ENCODE measurements at regions not wholly inside any gene's neighbourhood (a gene's known extent, or its start where the extent isn't known, plus 50 kb on each side); places are given as distances from the start of the nearest gene placed in this dataset.

DNA sequence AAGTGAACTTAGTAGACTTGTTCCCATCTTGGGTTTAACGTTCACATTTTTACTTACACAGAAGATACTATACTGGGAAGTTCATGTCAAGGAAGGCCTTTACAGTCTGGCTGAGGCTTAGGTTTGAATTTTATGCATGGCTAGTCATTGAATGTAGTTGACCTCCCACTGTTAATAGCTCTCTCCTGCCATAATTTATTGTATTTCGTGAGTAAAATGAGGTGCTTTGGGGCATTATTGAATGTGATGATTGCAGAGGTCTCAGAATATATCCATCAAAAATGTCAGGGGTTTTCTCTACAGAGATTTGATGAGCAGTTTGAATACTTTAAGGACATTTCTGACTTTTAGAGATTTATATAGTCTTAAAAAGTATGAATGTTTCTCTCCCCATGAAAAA lies 356.6 kb upstream of the GRM7 start:
- no peak for DNase-seq (ENCODE audit: low read depth, low spot score)

DNA sequence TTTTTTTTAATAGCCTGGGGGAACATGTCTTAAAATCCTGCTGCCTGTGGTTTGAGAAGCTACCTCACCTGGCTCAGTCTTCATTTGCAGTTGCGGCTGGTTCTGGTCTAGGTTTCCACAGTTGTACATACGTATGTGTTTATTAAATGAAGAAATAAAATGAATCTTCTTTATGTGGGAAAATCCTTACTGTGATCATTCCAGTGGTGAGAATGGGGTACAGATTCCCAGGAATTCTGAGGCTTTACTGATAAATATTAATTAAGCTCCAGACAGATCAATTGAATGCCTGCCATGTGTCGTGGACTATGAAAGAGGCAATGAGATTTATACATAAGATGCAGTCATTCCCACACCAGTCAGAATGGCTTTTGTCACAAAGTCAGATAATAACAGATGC lies 356.1 kb upstream of the GRM7 start:
- DNase-seq (ENCODE audit: low read depth, low spot score) = no peak

DNA sequence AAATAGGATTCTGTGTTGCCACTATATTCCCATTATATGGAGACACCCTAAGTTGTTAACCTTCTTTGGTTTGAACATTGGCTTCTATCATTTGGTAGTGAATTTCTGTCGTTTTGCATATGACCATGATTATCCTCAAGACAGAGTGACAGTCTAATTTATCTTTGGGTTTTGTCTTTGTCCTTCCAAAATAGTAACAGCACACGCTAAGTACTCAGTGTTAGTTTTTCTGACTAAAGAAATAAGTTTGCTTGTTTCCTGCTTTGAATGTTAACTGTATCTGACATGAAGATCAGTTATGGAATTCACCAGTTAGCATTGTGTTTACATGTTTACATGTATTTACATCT lies 352.5 kb upstream of the GRM7 start:
- no peak for DNase-seq (ENCODE audit: low read depth, low spot score)

DNA sequence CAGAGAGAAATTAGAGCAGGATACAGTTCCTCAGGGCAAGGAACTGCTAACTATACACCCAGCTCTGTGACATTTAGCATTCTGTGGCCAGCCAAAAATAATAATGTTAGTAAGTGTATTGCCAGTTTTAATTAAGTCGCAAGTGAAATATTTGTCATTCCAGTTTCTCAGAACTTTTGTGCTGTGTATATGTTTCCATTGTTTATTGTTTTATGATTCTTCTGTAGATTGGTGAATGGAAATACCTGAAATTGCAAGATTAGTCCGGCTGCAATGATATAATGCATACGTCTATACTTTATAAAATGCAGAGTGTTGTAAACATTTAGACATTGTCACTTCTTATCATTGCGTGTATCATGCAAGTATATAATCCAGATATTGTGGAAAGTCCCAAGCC lies 351.3 kb upstream of the GRM7 start:
- no peak for DNase-seq (ENCODE audit: low read depth, low spot score)

DNA sequence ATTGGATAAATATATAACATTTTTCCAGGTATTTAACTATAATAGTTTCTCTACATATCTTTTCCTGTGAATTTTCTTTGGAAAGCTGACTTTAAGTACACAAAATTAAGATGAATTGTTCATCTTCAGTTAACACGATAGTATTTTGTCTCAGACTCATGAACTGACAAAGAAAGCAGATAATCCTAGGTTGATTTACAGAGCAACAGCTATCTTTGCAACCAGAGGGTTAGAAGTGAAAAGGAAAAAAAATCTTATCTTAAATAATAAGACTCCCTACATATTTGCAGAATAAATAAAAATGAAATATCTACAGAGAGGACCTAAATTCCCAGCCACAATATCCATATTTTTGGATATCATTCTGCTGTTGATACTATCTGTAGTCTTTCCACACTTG lies 350.2 kb upstream of the GRM7 start:
- DNase-seq (ENCODE audit: low read depth, low spot score) = no peak

DNA sequence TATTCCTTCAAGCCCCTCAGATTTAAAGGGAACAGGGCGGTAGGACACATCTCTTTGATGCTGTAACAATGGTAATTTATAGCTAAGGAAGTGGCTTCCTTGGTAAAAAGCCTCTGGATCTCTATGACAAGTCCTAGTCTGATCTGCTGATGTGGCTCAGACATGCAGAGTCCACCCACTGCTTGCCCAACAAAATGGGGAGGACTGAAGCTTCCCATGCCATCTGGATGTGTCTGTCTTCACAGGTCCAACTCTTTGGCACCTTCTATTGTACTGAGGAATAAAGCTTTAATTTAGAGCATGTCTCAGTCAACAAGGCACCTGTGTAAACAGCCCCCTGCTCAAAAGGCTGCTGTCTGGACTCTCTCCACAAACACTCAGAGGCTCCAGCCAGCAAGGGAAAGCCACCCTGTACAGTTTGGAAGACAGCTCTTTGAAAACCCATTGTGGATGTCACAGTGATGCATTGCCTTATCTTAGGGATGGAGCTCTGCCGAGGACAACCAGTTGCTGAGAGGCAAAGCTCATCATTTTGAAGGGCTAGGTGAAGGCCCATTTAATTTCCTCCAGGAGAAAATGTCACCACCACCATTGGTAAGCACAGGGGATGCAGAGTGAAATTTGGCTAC lies 348.6 kb upstream of the GRM7 start:
- DNase-seq (ENCODE audit: low read depth, low spot score) = no peak

DNA sequence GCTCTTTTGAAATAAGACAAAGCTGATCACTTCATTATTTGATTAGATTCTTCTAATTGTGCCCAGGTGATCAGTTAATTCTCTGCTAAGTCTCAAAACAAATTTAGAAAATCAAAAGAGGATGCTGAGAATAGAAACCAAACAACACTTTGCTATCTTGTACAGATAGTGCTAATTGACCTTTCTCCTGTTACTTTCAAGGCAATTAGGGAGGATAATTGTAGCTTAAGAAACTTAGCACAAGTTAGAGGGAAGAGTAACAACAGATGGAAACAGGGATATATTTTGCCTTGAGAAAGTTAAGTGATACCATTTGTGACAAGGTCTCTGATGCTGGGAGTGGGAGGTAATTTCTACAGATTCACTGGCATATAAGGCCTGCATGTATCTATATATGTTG lies 344.8 kb upstream of the GRM7 start:
- no peak for DNase-seq (ENCODE audit: low read depth, low spot score)

DNA sequence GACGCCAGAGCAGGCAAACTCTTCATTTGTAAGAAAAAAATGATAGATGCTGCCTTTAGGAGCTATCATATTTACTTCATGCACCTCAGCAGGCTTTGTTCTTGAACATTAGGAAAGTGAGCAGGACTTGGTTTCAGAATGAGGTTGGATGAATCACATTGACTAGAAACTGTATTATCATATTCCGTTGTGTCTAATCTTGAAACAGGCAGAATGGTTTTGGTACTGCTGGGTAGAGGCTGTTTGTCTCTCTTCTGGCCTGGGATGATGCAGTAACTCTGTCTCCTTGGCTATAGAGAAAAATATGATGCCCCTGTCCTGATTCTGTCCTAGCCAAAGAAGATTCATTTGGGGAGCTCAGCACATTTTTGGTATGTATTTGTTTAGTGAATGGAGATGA lies 344.2 kb upstream of the GRM7 start:
- no peak for DNase-seq (ENCODE audit: low read depth, low spot score)

DNA sequence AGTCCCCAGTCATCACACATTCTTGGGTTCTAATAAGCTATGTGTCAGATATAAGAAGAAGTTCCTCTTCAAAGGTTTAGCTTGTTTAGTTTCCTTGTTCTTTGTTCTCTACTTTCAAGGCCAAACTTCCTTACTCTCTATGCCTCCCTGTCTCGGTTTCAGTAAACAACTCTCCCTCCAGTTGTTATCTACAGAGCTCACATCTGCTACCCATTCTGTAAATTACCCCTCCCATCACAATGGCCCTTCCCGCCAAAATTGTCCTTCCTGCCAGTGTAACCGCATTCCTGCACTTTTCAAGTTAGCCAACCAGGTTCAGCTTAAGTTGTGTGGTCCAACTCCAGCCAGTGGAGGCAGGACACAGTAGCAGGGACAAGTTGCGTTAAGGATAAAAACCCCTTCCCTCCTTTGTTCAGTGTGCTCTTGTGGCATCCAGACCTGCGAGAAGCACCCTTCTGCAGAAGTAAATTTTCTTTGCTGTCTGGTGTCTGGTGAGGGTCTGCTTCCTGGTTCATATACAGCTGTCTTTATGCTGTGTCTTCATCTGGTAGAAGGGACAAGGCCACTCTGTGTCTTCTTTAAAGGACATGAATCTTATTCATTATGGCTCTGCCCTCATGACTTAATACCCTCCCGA lies 342.1 kb upstream of the GRM7 start:
- peak; percentile 53 for DNase-seq (ENCODE audit: low read depth, low spot score)

DNA sequence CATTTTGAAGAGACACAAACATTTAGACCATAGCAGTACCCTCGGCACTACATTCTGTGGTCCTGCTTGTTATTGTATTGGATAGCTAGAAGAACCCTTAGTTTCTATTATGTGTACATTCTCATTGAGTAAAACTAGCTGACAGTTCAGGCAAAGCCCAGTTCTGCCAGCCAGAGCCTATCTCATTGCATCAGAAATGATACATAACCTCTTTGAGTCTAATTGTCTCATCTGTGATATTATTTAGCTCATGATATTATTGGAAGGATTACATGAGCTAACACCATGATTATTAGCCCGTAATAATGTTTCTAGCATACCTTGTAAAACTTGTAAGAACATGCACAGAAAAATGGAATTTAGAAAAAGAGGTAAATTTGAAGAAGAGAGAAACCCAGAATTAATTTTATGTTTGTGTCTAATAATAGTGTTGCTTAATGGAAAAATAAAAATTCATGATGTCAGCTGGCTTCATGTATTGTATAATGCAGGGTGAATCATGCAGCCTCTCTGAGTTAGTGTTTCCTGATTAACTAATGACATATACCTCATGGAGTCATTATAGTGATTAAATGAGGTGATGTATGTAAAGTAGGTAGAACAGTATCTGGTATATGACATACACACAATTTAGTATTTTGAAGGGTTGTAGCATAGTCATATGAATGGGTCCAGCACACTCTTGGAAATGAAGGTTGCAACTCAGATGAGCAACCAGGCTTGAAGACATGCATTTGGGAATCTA lies 339.4 kb upstream of the GRM7 start:
- DNase-seq (ENCODE audit: low read depth, low spot score) = no peak

DNA sequence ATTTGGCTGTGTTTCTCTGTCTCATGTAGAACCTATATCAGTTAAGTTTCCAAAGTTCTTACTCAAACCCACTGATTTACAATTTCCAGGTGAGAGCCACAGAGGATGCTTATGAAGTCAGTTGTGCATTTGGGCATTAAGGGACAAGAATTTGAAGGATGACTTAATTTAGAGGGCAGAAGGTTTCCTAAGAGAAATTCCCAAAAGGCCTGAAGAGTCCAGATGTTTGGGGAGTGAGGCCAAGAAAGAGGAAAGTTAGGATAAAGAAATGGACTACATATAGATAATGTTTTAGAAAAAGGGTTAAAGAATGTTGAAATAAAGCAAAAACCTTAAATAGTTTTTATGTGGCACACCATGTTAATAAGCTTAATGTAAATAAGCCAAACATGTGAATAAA lies 338.7 kb upstream of the GRM7 start:
- no peak for DNase-seq (ENCODE audit: low read depth, low spot score)

DNA sequence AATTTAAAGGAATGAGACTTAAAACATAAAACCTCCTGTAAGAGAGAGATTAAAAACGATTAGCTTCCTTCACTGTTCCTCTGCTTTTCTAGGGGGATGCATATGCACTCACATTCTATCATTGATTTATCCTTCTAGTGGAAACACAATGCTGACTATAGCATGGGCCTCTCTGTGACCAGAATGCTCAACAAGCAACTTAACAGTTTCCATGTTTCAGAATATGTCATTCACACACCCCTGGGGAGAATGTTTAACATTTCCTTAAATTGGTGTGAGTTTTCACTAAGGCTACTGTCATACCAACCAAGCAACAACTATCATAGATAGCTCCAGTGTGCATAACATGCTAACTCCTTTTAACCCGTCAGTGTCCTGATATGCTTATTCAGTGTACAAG lies 337.9 kb upstream of the GRM7 start:
- no peak for DNase-seq (ENCODE audit: low read depth, low spot score)

DNA sequence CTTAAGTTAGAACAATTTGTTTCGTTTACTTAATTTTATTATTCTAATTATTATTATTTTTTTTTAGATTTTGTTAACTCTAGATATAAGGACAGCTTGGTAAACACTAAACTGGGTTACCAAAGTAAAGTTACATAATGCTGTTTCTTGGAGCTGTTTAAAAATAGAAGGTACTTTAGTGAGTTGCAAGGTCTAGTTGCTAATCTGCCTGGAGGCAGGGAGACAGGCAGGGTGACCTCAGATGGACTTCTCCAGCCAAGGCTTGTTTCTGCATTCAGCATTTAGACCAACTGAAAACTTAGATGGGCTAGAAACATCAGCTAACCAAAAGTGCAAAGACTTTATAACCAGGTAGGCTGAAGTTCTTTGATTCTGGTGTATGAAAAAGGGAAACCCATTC lies 336.4 kb upstream of the GRM7 start:
- DNase-seq (ENCODE audit: low read depth, low spot score) = no peak

DNA sequence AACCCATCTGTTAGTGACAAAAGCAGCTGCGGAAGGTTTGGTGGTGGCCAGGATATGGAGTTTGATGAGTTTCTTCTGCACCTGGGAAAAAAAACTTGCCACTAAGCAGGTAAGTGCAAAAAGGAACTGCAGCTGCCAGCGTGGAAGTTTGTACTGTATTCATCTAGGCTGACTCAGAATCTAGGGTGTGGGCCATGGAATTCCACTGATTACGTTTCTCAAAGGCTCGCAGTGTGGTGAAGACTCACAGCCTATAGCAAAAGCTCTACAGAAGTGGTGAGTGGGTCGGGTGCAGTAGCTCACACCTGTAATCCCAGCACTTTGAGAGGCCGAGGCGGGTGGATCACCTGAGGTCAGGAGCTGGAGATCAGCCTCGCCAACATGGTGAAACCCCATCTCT lies 334.6 kb upstream of the GRM7 start:
- DNase-seq (ENCODE audit: low read depth, low spot score) = no peak

DNA sequence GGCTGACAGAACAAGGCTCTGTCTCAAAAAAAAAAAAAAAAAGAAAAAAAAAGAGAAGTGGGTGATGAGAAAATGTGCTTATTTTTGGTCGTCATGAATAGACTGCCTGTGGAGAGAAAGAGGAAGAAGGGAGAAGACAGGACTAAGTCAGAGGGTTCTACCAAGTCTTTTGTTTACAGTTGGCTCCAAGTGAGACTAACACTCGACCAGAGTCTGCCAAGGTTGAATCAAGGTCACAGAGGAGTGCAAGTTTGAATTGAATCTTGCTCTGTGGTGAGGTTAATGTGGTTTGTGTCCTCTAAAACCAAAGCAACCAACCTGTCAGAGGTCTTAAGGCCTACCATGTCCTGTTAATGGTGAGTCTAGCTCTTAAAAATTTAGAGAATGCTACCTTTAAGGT lies 334.1 kb upstream of the GRM7 start:
- DNase-seq (ENCODE audit: low read depth, low spot score) = no peak

DNA sequence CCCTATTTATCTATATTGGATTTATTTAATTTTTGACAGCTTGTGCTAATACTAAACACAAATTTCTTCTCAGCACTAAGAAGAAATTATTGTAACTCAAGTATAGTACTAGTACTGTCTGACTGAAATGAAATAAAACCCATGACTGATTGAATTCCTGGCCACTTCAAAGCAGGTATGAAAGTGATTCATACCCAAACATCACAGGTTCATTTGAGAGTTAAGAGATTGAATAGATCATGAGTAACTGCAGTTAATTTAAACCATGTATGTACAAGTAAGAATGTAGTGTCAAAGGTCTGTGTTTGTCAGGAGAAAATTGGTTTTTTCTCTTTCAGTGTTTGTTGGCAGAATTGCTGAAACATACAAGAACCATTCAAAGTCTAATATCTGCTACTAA lies 332.0 kb upstream of the GRM7 start:
- DNase-seq (ENCODE audit: low read depth, low spot score) = no peak

DNA sequence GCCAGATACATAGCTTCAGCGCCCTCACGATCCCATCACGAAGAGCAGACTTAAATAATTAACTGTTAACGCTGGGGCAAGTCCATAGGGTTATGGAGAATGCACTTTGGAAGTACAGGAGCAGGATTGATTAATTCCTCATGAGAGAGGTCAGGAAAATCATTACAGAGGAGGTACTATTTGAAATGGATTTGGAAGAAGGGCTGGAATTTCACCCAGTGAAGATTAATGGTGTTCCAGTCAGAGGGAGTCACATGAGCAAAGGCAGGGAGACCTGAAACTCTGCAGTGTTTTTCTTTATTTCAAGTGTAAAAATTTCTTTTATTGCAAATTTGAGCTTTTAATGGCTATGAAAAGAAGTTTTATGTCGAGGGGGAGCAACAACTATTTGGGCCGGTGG lies 329.8 kb upstream of the GRM7 start:
- DNase-seq (ENCODE audit: low read depth, low spot score) = no peak

DNA sequence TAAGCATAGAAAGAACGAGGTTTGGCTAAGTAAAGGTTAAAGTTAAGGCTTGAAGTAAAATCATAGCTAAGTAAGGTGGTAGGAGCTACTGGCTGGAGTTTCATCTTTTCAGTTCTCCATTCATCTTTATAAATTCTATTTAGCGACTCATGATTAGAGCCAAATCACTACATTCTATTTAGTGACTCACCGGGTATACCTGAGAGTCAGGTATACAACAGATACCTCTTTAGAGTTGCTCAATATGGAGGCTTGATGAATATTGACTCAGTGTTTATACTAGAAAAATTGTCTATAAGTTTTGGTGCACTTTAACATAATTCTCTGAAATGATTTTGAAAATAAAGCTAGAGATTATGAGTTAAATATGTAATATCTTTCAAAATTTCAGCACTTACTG lies 328.8 kb upstream of the GRM7 start:
- DNase-seq (ENCODE audit: low read depth, low spot score) = no peak

DNA sequence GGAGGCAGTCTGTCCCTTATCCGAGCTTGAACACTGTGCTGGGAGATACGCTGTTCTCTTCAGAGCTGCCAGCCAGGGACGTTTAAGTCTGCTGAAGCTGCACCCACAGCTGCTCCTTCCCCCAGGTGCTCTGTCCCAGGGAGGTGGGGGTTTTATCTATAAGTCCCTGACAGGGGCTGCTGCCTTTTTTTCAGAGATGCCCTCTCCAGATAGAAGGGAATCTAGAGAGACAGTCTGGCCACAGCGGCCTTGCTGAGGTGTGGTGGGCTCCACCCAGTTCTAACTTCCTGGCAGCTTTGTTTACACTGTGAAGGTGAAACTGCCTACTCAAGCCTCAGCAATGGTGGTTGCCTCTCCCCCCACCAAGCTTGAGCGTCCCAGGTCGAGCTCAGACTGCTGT lies 319.9 kb upstream of the GRM7 start:
- peak; percentile 3 for DNase-seq (ENCODE audit: low read depth, low spot score)

DNA sequence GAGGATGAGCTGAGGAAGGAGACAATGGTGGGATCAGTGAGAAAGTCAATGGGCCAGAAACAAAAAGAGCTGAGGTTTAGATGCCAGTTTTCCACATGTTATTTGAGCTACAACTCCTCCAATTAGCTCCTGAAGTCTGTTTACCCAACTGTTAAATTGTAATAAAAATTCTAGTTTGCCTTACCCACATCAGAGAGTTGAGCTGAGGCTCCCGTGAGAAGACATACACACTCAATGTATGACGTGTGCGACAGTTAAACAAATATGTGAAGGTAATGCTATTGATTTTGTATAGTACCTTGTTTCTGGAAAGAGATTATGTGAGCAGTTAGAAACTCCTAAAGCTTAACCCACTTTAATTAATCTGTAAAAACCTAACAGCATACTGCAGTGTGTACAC lies 318.1 kb upstream of the GRM7 start:
- DNase-seq (ENCODE audit: low read depth, low spot score) = no peak

DNA sequence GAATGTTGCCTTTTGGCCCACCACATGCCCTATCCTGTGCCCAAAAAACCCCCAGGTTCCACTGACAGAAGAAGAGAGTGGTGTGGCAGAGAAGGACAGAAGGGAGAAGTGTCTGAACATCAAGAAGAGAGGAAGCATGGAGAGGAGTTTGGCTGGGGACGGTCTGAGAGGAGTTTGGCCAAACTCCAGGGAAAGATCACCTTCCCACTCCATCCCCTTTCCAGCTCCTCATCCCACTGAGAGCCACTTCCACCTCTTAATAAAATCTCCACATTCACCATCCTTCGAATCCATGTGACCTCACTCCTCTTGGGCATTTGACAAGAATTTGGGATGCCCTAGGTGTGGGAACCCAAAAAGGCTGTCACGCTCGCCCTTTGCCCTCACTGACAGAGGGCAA lies 311.6 kb upstream of the GRM7 start:
- no peak for DNase-seq (ENCODE audit: low read depth, low spot score)

DNA sequence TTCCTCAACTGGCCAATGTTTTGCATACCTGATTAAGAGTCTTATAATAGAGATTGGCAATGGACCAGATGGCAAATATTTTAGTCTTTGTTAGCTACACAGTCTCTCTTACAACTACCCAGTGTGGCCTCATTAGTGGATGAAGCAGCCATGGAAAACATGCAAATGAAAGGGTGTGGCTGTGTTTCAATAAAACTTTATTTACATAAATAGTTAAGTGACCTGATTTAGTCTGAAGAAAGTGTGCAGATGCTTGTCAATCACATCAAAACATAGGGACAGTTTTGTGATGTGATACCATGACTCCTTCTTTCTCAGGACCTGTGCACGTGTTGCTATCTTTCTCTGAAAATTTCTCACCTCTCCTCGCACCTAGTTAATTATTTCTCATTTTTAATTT lies 309.8 kb upstream of the GRM7 start:
- DNase-seq (ENCODE audit: low read depth, low spot score) = no peak

DNA sequence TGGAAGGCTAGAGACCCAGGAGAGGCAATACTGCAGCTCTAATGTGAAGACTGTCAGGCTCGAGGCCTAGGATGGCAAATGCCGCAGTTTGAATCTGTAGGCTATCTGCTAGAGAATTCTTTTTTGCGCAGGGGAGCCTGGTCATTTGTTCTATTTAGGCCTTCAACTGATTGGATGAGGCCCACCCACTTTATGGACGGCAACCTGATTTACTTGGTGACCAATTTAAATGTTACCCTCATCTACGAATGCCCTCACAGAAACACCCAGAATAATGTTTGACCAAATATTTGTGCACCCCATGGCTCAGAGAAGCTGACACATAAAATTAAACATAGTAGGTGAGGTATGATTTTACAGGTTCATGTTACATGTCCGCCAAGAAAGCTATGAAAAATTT lies 300.7 kb upstream of the GRM7 start:
- no peak for DNase-seq (ENCODE audit: low read depth, low spot score)

DNA sequence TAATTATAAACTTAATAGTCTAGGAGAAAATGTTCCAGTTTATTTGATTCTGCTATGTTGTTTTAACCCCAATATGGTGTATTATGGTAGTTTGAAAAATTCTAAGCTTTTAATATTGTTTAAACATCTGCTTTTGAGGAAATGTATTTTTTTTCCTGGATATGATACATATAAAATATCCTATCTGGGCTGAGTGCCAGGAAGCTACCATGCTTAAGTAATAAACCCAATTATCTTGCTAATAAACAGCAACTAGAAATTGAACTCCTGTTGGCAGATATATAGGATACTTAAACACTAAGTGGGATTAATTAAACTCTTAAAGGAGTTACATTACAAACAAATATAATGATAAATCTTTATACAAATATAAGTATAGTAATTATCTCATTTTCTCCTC lies 293.7 kb upstream of the GRM7 start:
- no peak for DNase-seq (ENCODE audit: low read depth, low spot score)
